Heart right ventricle (tissue), 16 donors: ENCODE measurements at regions not wholly inside any gene's neighbourhood (a gene's known extent, or its start where the extent isn't known, plus 50 kb on each side); places are given as distances from the start of the nearest gene placed in this dataset.

ENCODE experiments used
- ATAC-seq, 8 donors: fragments of 200-7000 bp; cut with Tn5 transposase; one replicate each; pipeline ENCODE4 v1.9.1; 2020; ENCODE audit warnings: mild to moderate bottlenecking in 8 of 8, moderate library complexity in 8 of 8, moderate number of reproducible peaks in 1 of 8
- DNase-seq, 2 donors: peaks; one replicate each; pipeline ENCODE4 v3.0.0-alpha.2; 2020
- H3K27ac ChIP-seq, 10 donors: fragments of 200-600 bp; sonication (generic) in 2 of 10; one replicate each; pipeline versions ENCODE4 v1.5.0 to v1.8.0; 2020 to 2022; ENCODE audit warnings: mild to moderate bottlenecking in 3 of 10
- H3K27me3 ChIP-seq, 7 donors: fragments of 200-600 bp; one replicate each; pipeline ENCODE4 v1.8.0; 2021 to 2022; ENCODE audit warnings: mild to moderate bottlenecking in 2 of 7
- H3K36me3 ChIP-seq, 9 donors: fragments of 200-600 bp; sonication (generic) in 1 of 9; one replicate each; pipeline versions ENCODE4 v1.5.0 to v1.8.0; 2020 to 2022; ENCODE audit warnings: mild to moderate bottlenecking in 2 of 9
- H3K4me1 ChIP-seq, 9 donors: fragments of 200-600 bp; sonication (generic) in 1 of 9; one replicate each; pipeline versions ENCODE4 v1.5.0 to v1.8.0; 2020 to 2022; ENCODE audit warnings: mild to moderate bottlenecking in 4 of 9
- H3K4me3 ChIP-seq, 10 donors: fragments of 200-600 bp; sonication (generic) in 2 of 10; one replicate each; pipeline versions ENCODE4 v1.5.0 to v1.8.0; 2020 to 2022; ENCODE audit warnings: mild to moderate bottlenecking in 7 of 10, moderate library complexity in 2 of 10
- H3K9me3 ChIP-seq, 11 donors: fragments of 200-600 bp in 10 of 11; sonication (generic) in 2 of 11; one replicate each; pipeline versions ENCODE4 v1.5.0 to v1.8.0; 2013 to 2022; ENCODE audit warnings: mild to moderate bottlenecking in 2 of 11, control low read depth in 1 of 11, moderate library complexity in 1 of 11
- CTCF ChIP-seq, 9 donors: fragments of 200-600 bp; sonication (generic) in 2 of 9; IDR thresholded peaks; one replicate each; pipeline versions ENCODE4 v1.5.0 to v1.8.0; 2021 to 2022; ENCODE audit warnings: antibody characterized with exemption in 9 of 9, mild to moderate bottlenecking in 5 of 9, moderate library complexity in 1 of 9
- WGBS, 2 donors: extraction: QIAGEN DNeasy Blood & Tissue Kit; methylation state at CpG; one replicate each; pipeline ENCODE4 v1.1.7; 2013; ENCODE audit warnings: inconsistent platforms in 1 of 2; 5-methylcytosine and 5-hydroxymethylcytosine counted together
- intact Hi-C, 10 donors: fragments of 100-400 bp; cut with DNase I; formaldehyde crosslinking; loops; one replicate each; pipeline versions ENCODE4 v1.11.1 to v1.14.2; 2022
- donor health status: Arrhythmogenic right ventricular cardiomyopathy.
- donor health status: ischemic (EF 13 %, LVEDD 7.1; RV severe dilation, severe dysfunction).
- donor health status: healthy with polysubstance abuse.
- donor health status: DM: no; HTN: yes; CAD: no.
- donor health status: DM: no; HTN: no; CAD: no.
- donor health status: ischemic (EF 25% LVEDD 6.9; RV normal size, moderate dysfunction).
- donor health status: ischemic (EF 25% LVEDD 5.7; RV mildly dilated, moderate dysfunction).
- donor health status: healthy.
- donor health status: DM: yes; HTN: yes; CAD: no.
- donor health status: Ischemic cardiomyopathy.
- donor health status: ischemic (EF 35%, LVEDD 5.7; RV mildly dilated, moderate dysfunction).
- donor health status: nonischemic (EF 11% LVEDD 7.7; RV severe dilation, severe dysfunction).
- donor health status: DM: yes; HTN: yes; CAD: no.
- donor health status: PGD.
- donor health status: ischemic (EF 29% LVEDD 5.4; RV normal size, mild dysfunction).
- donor health status: nonischemic (EF 23%, LVEDD 6.1; RV moderate dilation, normal function).

- no peak for DNase-seq
- no peak for ATAC-seq
Measured at GRCh38 chr12:111076611-111077451, 156.5 kb upstream of the MYL2 start.

GRCh38 chr12:111076199-111076598, 155.8 kb upstream of the MYL2 start:
- Histone ChIP-seq H3K27me3 (peaks cover 0 to 38% (median 25%) of the 10 kb centered on the region in 7 donors), H3K36me3 (no peaks in the 10 kb centered on the region), H3K4me3 (no peak overlapping the region), H3K4me1 (no peaks in the 10 kb centered on the region), H3K9me3 (peaks cover 0 to 10% (median 0%) of the 10 kb centered on the region in 11 donors), H3K27ac (no peak overlapping the region)
- ATAC-seq (no peak), DNase-seq (no peak)
- WGBS, 2 donors = 51 to 73% methylated on average over 1 of the region's 1 CpG
- no peak for TF ChIP-seq CTCF (IDR thresholded peaks at IDR 0.05)
- intact Hi-C loops = no loop called here

More at GRCh38 chr12:111076611-111077451, 156.5 kb upstream of the MYL2 start:
- H3K4me1 ChIP-seq = no peaks in the 10 kb centered on the region
- H3K36me3 ChIP-seq = no peaks in the 10 kb centered on the region
- no peak for TF ChIP-seq CTCF (IDR thresholded peaks at IDR 0.05)
- WGBS, 2 donors = 59 to 67% methylated on average over 23 of the region's 23 CpGs
- intact Hi-C loops = no loop called here
- H3K27me3 ChIP-seq = peaks cover 0 to 33% (median 22%) of the 10 kb centered on the region in 7 donors
- no peak overlapping the region for H3K4me3 ChIP-seq
- H3K27ac ChIP-seq = no peak overlapping the region
- H3K9me3 ChIP-seq = peaks cover 0 to 8% (median 0%) of the 10 kb centered on the region in 11 donors

GRCh38 chr12:111074965-111075364, 154.6 kb upstream of the MYL2 start:
- no peak for ATAC-seq
- WGBS, 2 donors = 84 to 88% methylated on average over 10 of the region's 10 CpGs
- TF ChIP-seq CTCF (IDR thresholded peaks at IDR 0.05) = no peak
- no peaks in the 10 kb centered on the region for H3K36me3 ChIP-seq
- H3K9me3 ChIP-seq = peaks cover 0 to 10% (median 0%) of the 10 kb centered on the region in 11 donors
- H3K4me1 ChIP-seq = no peaks in the 10 kb centered on the region
- no peak for DNase-seq
- intact Hi-C loops = no loop called here
- H3K27ac ChIP-seq = no peak overlapping the region
- H3K27me3 ChIP-seq = peaks cover 0 to 36% (median 21%) of the 10 kb centered on the region in 7 donors
- no peak overlapping the region for H3K4me3 ChIP-seq

- no peaks in the 10 kb centered on the region for H3K36me3 ChIP-seq
- peaks cover 0 to 36% (median 24%) of the 10 kb centered on the region in 7 donors for H3K27me3 ChIP-seq
- no peak overlapping the region for H3K27ac ChIP-seq
- intact Hi-C loops = no loop called here
- TF ChIP-seq CTCF (IDR thresholded peaks at IDR 0.05) = no peak
- no peak overlapping the region for H3K4me3 ChIP-seq
- ATAC-seq (no peak), DNase-seq (no peak)
- H3K4me1 ChIP-seq = no peaks in the 10 kb centered on the region
- 78 to 88% methylated on average over 8 of the region's 8 CpGs for WGBS, 2 donors
- peaks cover 0 to 10% (median 0%) of the 10 kb centered on the region in 11 donors for H3K9me3 ChIP-seq
Measured at GRCh38 chr12:111074559-111074958, 154.2 kb upstream of the MYL2 start.
